ENCODE measurements at regions not wholly inside any gene's neighbourhood (a gene's known extent, or its start where the extent isn't known, plus 50 kb on each side); places are given as distances from the start of the nearest gene placed in this dataset. TPM values are rescaled to one million over a fixed set of nuclear protein-coding genes. Genes with fewer than 3 reads are reported as not detected.

Small RNA genes lying in the stretch of these regions (small RNA-seq; reads per million reads assigned to genes)
- gene RF00019 (not detected), gene RNU11-5P (not detected), gene RNU6-864P (not detected)
